ENCODE measurements at regions not wholly inside any gene's neighbourhood (a gene's known extent, or its start where the extent isn't known, plus 50 kb on each side); places are given as distances from the start of the nearest gene placed in this dataset.

GRCh38 chr15:93291380-93291779, 202.4 kb upstream of the RGMA start:
- POLR2A ChIA-PET (ENCODE audit: unreplicated experiment) = no interaction called here
- no peak overlapping the region for H2AK5ac ChIP-seq (ENCODE audit: low read depth, low read length)
- no peak overlapping the region for H3K4ac ChIP-seq (ENCODE audit: low read depth, low read length)
- no TSS peak for BruUV-seq (replicated peaks)
- H4K5ac ChIP-seq (ENCODE audit: low read depth, low read length) = no peak overlapping the region
- TF ChIP-seq MAZ (IDR thresholded peaks at IDR 0.05; ENCODE audit: borderline replicate concordance, low read depth, low read length) (no peak), RFX5 (IDR thresholded peaks at IDR 0.05; ENCODE audit: low read depth, low read length) (no peak), SMC3 (IDR thresholded peaks at IDR 0.05; ENCODE audit: low read depth, low read length) (no peak), RAD21 (IDR thresholded peaks at IDR 0.05; ENCODE audit: low read length) (no peak), BHLHE40 (IDR thresholded peaks at IDR 0.05; ENCODE audit: low read depth, low read length) (no peak), USF2 (IDR thresholded peaks at IDR 0.05; ENCODE audit: low read depth, low read length) (no peak)
- H2BK15ac ChIP-seq (ENCODE audit: low read depth, low read length) = no peak overlapping the region
- in situ Hi-C loops (cut with MboI; ENCODE audit: low sequenced_read_pairs) = no loop called here
- no peak for ATAC-seq (ENCODE audit: low read depth)
- CTCF ChIA-PET = no interaction called here
- H4K8ac ChIP-seq (ENCODE audit: low read depth in 2 of 2, low read length in 2 of 2) = no peak overlapping the region
- no peaks in the 10 kb centered on the region for H4K20me1 ChIP-seq (ENCODE audit: insufficient read depth, low read length)
- H2BK120ac ChIP-seq (ENCODE audit: low read depth, low read length) = no peak overlapping the region
- H3K4me2 ChIP-seq (ENCODE audit: low read depth, low read length) = no peak overlapping the region
- H3K27ac ChIP-seq (ENCODE audit: insufficient read depth, low read length) = no peak overlapping the region
- no peak overlapping the region for H3K56ac ChIP-seq (ENCODE audit: extremely low read depth, insufficient read depth, low read length)
- 64% methylated on average over 3 of the region's 5 CpGs; no CpG with 5 or more reads in 1 of the 2 experiments for WGBS, 2 experiments (ENCODE audit: extremely low coverage in 2 of 2, insufficient read length in 1 of 2)
- H2BK20ac ChIP-seq (ENCODE audit: low read depth, low read length) = no peak overlapping the region
- no peak overlapping the region for H3K18ac ChIP-seq (ENCODE audit: low read depth, low read length)
- no peak overlapping the region for H3K23ac ChIP-seq (ENCODE audit: low read depth, low read length)
- H3K27me3 ChIP-seq (ENCODE audit: control insufficient read depth, insufficient read depth, low read length) = no peaks in the 10 kb centered on the region
- no peak for DNase-seq
- H3K36me3 ChIP-seq (ENCODE audit: control insufficient read depth, insufficient read depth, low read length) = no peaks in the 10 kb centered on the region
- no peaks in the 10 kb centered on the region for H3K9me1 ChIP-seq (ENCODE audit: insufficient read depth, low read length)
- intact Hi-C loops (cut with micrococcal nuclease) = no loop called here
- H2BK5ac ChIP-seq (ENCODE audit: low read depth, low read length, poor library complexity, severe bottlenecking) = no peak overlapping the region
- H2AFZ ChIP-seq (replicated peaks; ENCODE audit: low read length, poor library complexity) = no peak overlapping the region
- no peak overlapping the region for H4K91ac ChIP-seq (ENCODE audit: insufficient read depth, low read depth, low read length)
- H3K4me3 ChIP-seq (ENCODE audit: insufficient read depth, low read depth, low read length) = no peak overlapping the region
- no peak overlapping the region for H3K14ac ChIP-seq (replicated peaks; ENCODE audit: low read depth, low read length)
- H3K4me1 ChIP-seq (ENCODE audit: control insufficient read depth, insufficient read depth, low read length) = no peaks in the 10 kb centered on the region
- H3K79me1 ChIP-seq (ENCODE audit: low read depth in 1 of 2, low read length in 2 of 2) = no peaks in the 10 kb centered on the region
- dilution Hi-C loops (cut with HindIII; ENCODE audit: low sequenced_read_pairs, unreplicated experiment) = no loop called here
- no peak overlapping the region for H2AK9ac ChIP-seq (replicated peaks; ENCODE audit: low read depth, low read length, poor library complexity)
- H3K9ac ChIP-seq (ENCODE audit: low read depth, low read length) = no peak overlapping the region
- H3K9me3 ChIP-seq (ENCODE audit: control insufficient read depth, insufficient read depth, low read length) = peaks cover 14% of the 10 kb centered on the region
